Progenitor cell of endocrine pancreas (in vitro differentiated cells): ENCODE measurements at regions not wholly inside any gene's neighbourhood (a gene's known extent, or its start where the extent isn't known, plus 50 kb on each side); places are given as distances from the start of the nearest gene placed in this dataset.

ENCODE experiments used
- DNase-seq: peaks from one replicate; pipeline ENCODE4 v3.0.0; 2021; ENCODE audit warnings: low spot score; ENCODE audit not compliant: unreplicated experiment
- H3K27ac Mint-ChIP-seq: 2 replicates; pipeline ENCODE4 v1.8.0; 2021; ENCODE audit warnings: mild to moderate bottlenecking, moderate library complexity, mixed read lengths
- H3K27me3 Mint-ChIP-seq: 2 replicates; pipeline ENCODE4 v1.8.0; 2021; ENCODE audit warnings: mixed read lengths
- H3K36me3 Mint-ChIP-seq: 2 replicates; pipeline ENCODE4 v1.8.0; 2022; ENCODE audit warnings: mixed read lengths; ENCODE audit not compliant: insufficient read depth
- H3K4me1 Mint-ChIP-seq: 2 replicates; pipeline ENCODE4 v1.8.0; 2021; ENCODE audit warnings: low read depth, mixed read lengths
- H3K4me3 Mint-ChIP-seq: 2 replicates; pipeline ENCODE4 v1.8.0; 2021; ENCODE audit warnings: low read depth, mild to moderate bottlenecking, moderate library complexity, mixed read lengths
- H3K9me3 Mint-ChIP-seq: 2 replicates; pipeline ENCODE4 v1.8.0; 2021; ENCODE audit warnings: low read depth, mixed read lengths
- CTCF ChIP-seq: fragments of 200-600 bp; sonication (generic); IDR thresholded peaks from one replicate; pipeline ENCODE4 v1.5.0; 2021; ENCODE audit warnings: antibody characterized with exemption, mild to moderate bottlenecking; ENCODE audit not compliant: unreplicated experiment

- DNase-seq, result no peak
- no peak overlapping the region for H3K4me3 Mint-ChIP-seq
- H3K27ac Mint-ChIP-seq, result no peak overlapping the region
- peaks cover 19% of the 10 kb centered on the region for H3K27me3 Mint-ChIP-seq
- H3K4me1 Mint-ChIP-seq, result peaks cover 11% of the 10 kb centered on the region
- no peak for TF ChIP-seq CTCF
- no peaks in the 10 kb centered on the region for H3K36me3 Mint-ChIP-seq
- H3K9me3 Mint-ChIP-seq, result no peaks in the 10 kb centered on the region
These were observed 113.2 kb downstream of the SOX9 start for GRCh38 chr17:72233986-72234385.

DNA sequence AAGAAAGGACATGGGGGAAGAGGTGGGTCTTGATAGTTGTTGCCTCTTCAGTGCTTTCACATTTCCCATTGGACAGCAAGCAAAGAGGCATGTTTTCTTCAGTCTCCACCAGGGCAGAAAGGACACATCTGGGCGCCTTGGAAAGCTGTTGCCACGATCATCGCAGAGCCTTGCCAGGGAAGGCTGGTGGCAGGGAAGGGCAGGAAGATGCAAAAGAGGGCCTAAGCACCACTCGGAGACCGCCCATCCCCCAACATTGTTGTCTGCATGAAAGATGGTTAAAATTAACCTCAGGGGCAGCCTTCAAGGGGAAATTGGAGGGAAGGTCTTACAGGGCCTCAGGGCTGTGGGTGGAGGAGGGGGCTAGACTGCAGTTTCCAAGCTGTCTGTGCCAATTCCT, 114.2 kb downstream of the SOX9 start:
- H3K4me1 Mint-ChIP-seq, result peaks cover 11% of the 10 kb centered on the region
- no peak overlapping the region for H3K27ac Mint-ChIP-seq
- H3K27me3 Mint-ChIP-seq, result peaks cover 21% of the 10 kb centered on the region
- no peak for TF ChIP-seq CTCF
- no peaks in the 10 kb centered on the region for H3K36me3 Mint-ChIP-seq
- H3K9me3 Mint-ChIP-seq, result no peaks in the 10 kb centered on the region
- H3K4me3 Mint-ChIP-seq, result no peak overlapping the region
- DNase-seq, result no peak

DNA sequence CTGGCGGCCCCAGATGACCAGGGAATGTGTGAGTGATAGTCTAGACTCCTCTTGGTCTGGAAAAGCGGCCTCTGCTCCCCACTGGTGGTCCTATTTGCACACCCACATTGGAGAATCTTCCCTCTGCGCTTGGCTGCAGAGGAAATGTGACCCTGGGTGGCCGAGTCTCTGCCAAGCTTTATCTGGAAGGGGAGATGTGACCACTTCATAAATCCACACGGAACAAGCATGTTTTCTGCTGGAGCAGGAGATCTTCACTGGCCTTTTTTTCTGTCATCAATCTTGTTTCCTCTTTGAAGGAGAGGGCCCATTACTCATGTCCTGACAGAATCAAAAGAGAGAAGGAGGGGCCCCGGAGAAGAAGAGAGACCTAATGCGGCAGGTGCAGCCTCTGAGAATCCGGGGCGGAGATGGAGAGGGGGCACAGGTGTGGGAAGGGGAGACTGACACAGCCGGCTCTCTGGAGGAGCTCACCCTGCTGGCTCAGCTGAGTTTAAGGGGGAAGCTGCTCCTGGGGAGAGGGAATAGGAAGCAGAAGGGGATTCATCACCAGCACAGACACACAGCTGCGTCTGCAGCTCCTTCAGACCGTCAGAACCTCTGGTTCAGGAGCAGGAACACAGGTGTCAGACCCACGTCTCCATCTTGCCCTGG, 116.3 kb downstream of the SOX9 start:
- TF ChIP-seq CTCF, result no peak
- H3K27ac Mint-ChIP-seq, result peak overlapping the region; percentile 51
- no peak overlapping the region for H3K4me3 Mint-ChIP-seq
- H3K27me3 Mint-ChIP-seq, result peaks cover 21% of the 10 kb centered on the region
- H3K36me3 Mint-ChIP-seq, result no peaks in the 10 kb centered on the region
- H3K4me1 Mint-ChIP-seq, result peaks cover 11% of the 10 kb centered on the region
- no peak for DNase-seq
- no peaks in the 10 kb centered on the region for H3K9me3 Mint-ChIP-seq

DNA sequence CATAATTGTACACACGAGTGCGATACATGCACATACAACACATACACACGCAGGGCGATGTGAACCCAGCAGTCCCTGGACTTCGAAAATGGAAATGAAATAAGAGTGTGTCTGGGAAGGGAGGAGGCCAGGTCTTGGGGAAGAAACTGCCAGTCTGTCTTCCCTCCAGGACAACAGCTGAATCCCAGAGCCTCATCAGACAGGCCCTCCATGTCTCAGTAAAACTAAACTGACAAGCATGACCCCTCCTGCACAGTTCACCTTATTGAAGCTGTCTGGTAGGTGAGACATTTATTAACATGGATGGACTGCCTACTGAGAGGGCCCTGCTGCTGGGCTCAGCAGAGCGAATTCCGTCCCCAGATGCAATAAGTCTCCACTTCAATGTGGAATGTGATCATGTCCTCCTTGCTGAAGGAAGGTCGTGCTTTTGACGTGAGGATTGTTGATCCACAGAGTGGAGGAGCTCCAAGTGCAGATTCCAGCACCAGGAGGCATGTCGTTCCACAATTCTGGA, 117.4 kb downstream of the SOX9 start:
- no peaks in the 10 kb centered on the region for H3K36me3 Mint-ChIP-seq
- no peak overlapping the region for H3K27ac Mint-ChIP-seq
- peaks cover 3% of the 10 kb centered on the region for H3K9me3 Mint-ChIP-seq
- peaks cover 11% of the 10 kb centered on the region for H3K4me1 Mint-ChIP-seq
- H3K4me3 Mint-ChIP-seq, result no peak overlapping the region
- no peak for TF ChIP-seq CTCF
- no peak for DNase-seq
- peaks cover 25% of the 10 kb centered on the region for H3K27me3 Mint-ChIP-seq

- DNase-seq, result no peak
- Mint-ChIP-seq H3K27ac (no peak overlapping the region), H3K4me3 (no peak overlapping the region), H3K4me1 (peaks cover 9% of the 10 kb centered on the region), H3K36me3 (no peaks in the 10 kb centered on the region), H3K27me3 (peaks cover 21% of the 10 kb centered on the region), H3K9me3 (peaks cover 3% of the 10 kb centered on the region)
- TF ChIP-seq CTCF, result no peak
These were observed 118.7 kb downstream of the SOX9 start for GRCh38 chr17:72239548-72239947.
